ENCODE measurements at regions not wholly inside any gene's neighbourhood (a gene's known extent, or its start where the extent isn't known, plus 50 kb on each side); places are given as distances from the start of the nearest gene placed in this dataset.
A peak's percentile ranks its signal among the peaks of the same experiment; 100 is the strongest.

DNA sequence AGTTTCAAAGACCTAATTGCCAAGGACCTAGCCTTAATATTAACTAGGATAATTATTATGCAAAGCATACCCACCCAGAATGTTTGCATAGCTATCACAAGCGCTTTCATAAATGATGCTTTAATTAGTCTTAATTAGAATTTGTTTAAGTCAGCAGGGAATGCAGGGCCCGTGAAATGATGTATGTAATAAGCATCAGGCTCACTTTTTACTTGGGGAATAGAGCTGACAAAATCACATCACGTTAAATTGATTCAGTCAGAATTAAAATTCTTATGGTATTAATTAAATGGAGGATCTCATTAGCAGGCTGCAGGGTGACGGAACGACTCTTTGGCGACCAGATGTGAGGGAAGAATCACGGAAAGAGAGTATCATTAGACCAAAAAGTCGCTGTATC is 264.5 kb downstream of the GPD2 start (continued):
- TF ChIP-seq, protein P1, sequence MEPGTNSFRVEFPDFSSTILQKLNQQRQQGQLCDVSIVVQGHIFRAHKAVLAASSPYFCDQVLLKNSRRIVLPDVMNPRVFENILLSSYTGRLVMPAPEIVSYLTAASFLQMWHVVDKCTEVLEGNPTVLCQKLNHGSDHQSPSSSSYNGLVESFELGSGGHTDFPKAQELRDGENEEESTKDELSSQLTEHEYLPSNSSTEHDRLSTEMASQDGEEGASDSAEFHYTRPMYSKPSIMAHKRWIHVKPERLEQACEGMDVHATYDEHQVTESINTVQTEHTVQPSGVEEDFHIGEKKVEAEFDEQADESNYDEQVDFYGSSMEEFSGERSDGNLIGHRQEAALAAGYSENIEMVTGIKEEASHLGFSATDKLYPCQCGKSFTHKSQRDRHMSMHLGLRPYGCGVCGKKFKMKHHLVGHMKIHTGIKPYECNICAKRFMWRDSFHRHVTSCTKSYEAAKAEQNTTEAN (CRISPR knock-in tag; IDR thresholded peaks at IDR 0.05), result no peak

DNA sequence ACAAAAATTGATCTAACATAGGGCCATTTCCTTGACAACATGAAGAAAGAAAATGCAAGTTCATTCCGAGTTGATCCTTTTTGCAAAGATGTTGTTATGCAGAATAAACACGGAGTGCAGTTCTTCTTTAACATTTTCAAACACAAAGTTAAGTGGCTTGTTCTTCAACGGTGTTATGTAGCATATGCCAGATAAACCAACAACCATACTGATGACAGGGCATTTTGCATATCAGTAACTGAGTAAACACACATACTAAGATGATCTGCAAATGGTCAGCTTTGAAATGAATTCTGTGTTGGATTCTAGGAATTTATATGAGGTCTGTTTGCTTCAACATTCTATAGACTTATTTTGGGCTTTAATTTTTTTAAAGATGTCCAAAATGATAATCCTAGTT is 266.4 kb downstream of the GPD2 start:
- ATAC-seq (no peak), DNase-seq (ENCODE audit: low spot score) (no peak)
- peak overlapping the region; percentile 27; the same call in 1 of the 2 replicates for H3K27ac Mint-ChIP-seq
- no peak for TF ChIP-seq KAT7 (CRISPR knock-in tag; IDR thresholded peaks at IDR 0.05; ENCODE audit: borderline replicate concordance)
- TF ChIP-seq NR1H2 (CRISPR knock-in tag; IDR thresholded peaks at IDR 0.05), result no peak
- TF ChIP-seq, protein P2, sequence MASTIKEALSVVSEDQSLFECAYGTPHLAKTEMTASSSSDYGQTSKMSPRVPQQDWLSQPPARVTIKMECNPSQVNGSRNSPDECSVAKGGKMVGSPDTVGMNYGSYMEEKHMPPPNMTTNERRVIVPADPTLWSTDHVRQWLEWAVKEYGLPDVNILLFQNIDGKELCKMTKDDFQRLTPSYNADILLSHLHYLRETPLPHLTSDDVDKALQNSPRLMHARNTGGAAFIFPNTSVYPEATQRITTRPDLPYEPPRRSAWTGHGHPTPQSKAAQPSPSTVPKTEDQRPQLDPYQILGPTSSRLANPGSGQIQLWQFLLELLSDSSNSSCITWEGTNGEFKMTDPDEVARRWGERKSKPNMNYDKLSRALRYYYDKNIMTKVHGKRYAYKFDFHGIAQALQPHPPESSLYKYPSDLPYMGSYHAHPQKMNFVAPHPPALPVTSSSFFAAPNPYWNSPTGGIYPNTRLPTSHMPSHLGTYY (CRISPR knock-in tag; IDR thresholded peaks at IDR 0.05), result no peak
- TF ChIP-seq, protein P3, sequence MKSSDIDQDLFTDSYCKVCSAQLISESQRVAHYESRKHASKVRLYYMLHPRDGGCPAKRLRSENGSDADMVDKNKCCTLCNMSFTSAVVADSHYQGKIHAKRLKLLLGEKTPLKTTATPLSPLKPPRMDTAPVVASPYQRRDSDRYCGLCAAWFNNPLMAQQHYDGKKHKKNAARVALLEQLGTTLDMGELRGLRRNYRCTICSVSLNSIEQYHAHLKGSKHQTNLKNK (CRISPR knock-in tag; IDR thresholded peaks at IDR 0.05), result no peak
- no peak for TF ChIP-seq SOX15 (CRISPR knock-in tag; IDR thresholded peaks at IDR 0.05)
- TF ChIP-seq ESRRA (CRISPR knock-in tag; IDR thresholded peaks at IDR 0.05; ENCODE audit: borderline replicate concordance), result no peak
- TF ChIP-seq ZNF671 (CRISPR knock-in tag; IDR thresholded peaks at IDR 0.05), result no peak
- TF ChIP-seq, protein P4, sequence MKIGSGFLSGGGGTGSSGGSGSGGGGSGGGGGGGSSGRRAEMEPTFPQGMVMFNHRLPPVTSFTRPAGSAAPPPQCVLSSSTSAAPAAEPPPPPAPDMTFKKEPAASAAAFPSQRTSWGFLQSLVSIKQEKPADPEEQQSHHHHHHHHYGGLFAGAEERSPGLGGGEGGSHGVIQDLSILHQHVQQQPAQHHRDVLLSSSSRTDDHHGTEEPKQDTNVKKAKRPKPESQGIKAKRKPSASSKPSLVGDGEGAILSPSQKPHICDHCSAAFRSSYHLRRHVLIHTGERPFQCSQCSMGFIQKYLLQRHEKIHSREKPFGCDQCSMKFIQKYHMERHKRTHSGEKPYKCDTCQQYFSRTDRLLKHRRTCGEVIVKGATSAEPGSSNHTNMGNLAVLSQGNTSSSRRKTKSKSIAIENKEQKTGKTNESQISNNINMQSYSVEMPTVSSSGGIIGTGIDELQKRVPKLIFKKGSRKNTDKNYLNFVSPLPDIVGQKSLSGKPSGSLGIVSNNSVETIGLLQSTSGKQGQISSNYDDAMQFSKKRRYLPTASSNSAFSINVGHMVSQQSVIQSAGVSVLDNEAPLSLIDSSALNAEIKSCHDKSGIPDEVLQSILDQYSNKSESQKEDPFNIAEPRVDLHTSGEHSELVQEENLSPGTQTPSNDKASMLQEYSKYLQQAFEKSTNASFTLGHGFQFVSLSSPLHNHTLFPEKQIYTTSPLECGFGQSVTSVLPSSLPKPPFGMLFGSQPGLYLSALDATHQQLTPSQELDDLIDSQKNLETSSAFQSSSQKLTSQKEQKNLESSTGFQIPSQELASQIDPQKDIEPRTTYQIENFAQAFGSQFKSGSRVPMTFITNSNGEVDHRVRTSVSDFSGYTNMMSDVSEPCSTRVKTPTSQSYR (CRISPR knock-in tag; IDR thresholded peaks at IDR 0.05), result no peak
- TF ChIP-seq SMAD4 (CRISPR knock-in tag; IDR thresholded peaks at IDR 0.05), result no peak
- no peak for TF ChIP-seq GRHL2 (CRISPR knock-in tag; IDR thresholded peaks at IDR 0.05; ENCODE audit: insufficient replicate concordance, severe bottlenecking)
- TF ChIP-seq ETV6 (CRISPR knock-in tag; IDR thresholded peaks at IDR 0.05), result no peak
- TF ChIP-seq, protein P5, sequence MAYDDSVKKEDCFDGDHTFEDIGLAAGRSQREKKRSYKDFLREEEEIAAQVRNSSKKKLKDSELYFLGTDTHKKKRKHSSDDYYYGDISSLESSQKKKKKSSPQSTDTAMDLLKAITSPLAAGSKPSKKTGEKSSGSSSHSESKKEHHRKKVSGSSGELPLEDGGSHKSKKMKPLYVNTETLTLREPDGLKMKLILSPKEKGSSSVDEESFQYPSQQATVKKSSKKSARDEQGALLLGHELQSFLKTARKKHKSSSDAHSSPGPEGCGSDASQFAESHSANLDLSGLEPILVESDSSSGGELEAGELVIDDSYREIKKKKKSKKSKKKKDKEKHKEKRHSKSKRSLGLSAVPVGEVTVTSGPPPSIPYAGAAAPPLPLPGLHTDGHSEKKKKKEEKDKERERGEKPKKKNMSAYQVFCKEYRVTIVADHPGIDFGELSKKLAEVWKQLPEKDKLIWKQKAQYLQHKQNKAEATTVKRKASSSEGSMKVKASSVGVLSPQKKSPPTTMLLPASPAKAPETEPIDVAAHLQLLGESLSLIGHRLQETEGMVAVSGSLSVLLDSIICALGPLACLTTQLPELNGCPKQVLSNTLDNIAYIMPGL (CRISPR knock-in tag; IDR thresholded peaks at IDR 0.05), result no peak
- TF ChIP-seq, protein P6, sequence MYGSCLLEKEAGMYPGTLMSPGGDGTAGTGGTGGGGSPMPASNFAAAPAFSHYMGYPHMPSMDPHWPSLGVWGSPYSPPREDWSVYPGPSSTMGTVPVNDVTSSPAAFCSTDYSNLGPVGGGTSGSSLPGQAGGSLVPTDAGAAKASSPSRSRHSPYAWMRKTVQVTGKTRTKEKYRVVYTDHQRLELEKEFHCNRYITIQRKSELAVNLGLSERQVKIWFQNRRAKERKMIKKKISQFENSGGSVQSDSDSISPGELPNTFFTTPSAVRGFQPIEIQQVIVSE (CRISPR knock-in tag; IDR thresholded peaks at IDR 0.05; ENCODE audit: borderline replicate concordance), result no peak
- TF ChIP-seq ZNF317 (CRISPR knock-in tag; IDR thresholded peaks at IDR 0.05; ENCODE audit: borderline replicate concordance, low read depth), result no peak
- no peaks in the 10 kb centered on the region; the same call in 1 of the 2 replicates for H3K27me3 Mint-ChIP-seq (ENCODE audit: low read depth)
- peaks cover 56% of the 10 kb centered on the region for H3K4me1 Mint-ChIP-seq
- CTCF ChIA-PET, result no interaction called here
- H3K4me3 Mint-ChIP-seq, result no peak overlapping the region
- no peaks in the 10 kb centered on the region for H3K9me3 Mint-ChIP-seq
- POLR2A ChIA-PET, result no interaction called here
- no peaks in the 10 kb centered on the region for H3K36me3 Mint-ChIP-seq

DNA sequence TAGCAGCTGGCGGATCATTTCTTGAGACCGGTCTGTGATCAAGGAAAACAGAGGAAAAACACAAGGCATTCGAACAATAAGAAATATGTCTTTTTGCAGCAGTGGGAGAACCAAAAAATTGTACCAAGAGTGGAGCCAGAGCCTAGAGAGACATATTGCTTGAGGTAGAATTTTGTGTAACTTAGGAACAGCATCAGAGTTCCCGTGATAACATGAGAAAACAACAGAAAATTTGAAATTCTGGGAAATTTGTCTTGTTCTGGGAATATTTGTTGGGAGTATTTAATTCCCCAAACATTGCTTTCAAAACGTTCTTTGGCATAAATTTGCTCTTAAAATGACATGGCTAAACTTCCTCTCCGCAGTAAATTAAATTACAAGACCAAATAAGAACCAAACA is 267.5 kb downstream of the GPD2 start:
- POLR2A ChIA-PET, result no interaction called here

More for the DNA sequence above, 267.5 kb downstream of the GPD2 start:
- H3K36me3 Mint-ChIP-seq, result no peaks in the 10 kb centered on the region
- no peaks in the 10 kb centered on the region; the same call in 1 of the 2 replicates for H3K27me3 Mint-ChIP-seq (ENCODE audit: low read depth)
- H3K4me3 Mint-ChIP-seq, result no peak overlapping the region
- ATAC-seq (no peak), DNase-seq (ENCODE audit: low spot score) (no peak)
- H3K4me1 Mint-ChIP-seq, result peaks cover 53% of the 10 kb centered on the region
- H3K9me3 Mint-ChIP-seq, result 0 out of 2 replicates have a peak, but pooled peaks cover 2% of the 10 kb centered on the region
- CTCF ChIA-PET, result no interaction called here
- no peak for TF ChIP-seq GRHL2 (CRISPR knock-in tag; IDR thresholded peaks at IDR 0.05; ENCODE audit: insufficient replicate concordance, severe bottlenecking)
- H3K27ac Mint-ChIP-seq, result no peak overlapping the region
